GM23248 (cell line): ENCODE measurements at regions not wholly inside any gene's neighbourhood (a gene's known extent, or its start where the extent isn't known, plus 50 kb on each side); places are given as distances from the start of the nearest gene placed in this dataset.
"Not testable (repeated sequence)": the region's sequence is repeated elsewhere in the genome, so short reads cannot be mapped to it uniquely, and the experiment has no call there.

Source experiments
- EZH2 ChIP-seq: fragments of 200-600 bp; sonication (generic); IDR thresholded peaks from 2 replicates; pipeline ENCODE4 v1.6.1; 2018; ENCODE audit warnings: antibody characterized with exemption, mild to moderate bottlenecking; ENCODE audit not compliant: insufficient read depth, poor library complexity, severe bottlenecking
- EZH2phosphoT487 ChIP-seq: fragments of 200-600 bp; sonication (generic); IDR thresholded peaks from 2 replicates; pipeline ENCODE4 v1.6.1; 2018; ENCODE audit warnings: antibody characterized with exemption, moderate library complexity, mild to moderate bottlenecking, low read depth; ENCODE audit not compliant: insufficient read depth

DNA sequence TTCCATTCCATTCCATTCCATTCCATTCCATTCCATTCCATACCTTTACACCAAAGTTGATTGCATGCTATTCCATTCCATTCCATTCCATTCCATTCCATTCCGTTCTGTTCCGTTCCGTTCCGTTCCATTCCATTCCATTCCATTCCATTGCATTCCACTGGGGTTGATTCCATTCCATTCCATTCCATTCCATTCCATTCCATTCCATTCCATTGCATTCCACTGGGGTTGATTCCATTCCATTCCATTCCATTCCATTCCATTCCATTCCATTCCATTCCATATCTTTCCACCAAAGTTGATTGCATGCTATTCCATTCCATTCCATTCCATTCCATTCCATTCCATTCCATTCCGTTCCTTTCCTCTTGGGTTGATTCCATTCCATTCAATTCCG lies 151.9 kb downstream of the CWH43 start:
- TF ChIP-seq EZH2phosphoT487, EZH2: not testable (repeated sequence)
